ENCODE measurements at regions not wholly inside any gene's neighbourhood (a gene's known extent, or its start where the extent isn't known, plus 50 kb on each side); places are given as distances from the start of the nearest gene placed in this dataset.

DNA sequence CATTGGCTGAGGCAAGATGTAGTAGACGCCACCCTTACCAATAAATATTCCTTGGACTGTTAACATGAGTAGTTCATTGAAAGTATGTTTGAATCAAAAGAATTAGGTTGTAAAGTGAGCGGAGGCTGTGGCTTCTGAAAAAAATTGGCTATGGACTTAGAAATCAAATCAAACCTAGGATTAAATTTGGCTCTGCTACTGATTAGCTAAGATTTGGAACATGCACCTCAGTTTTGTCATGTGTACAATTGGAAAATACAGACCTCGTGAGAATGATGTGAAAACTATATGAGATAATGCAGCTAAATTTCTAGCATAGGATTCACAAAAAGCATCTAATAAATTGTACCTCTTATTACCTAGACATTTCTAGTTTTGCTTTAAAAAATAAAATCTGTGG, 85.3 kb upstream of the USP25 start:
- DNase-seq: no peak
- Histone ChIP-seq H2AFZ (ENCODE audit: insufficient read depth, low read depth, low read length, poor library complexity, severe bottlenecking) (no peak overlapping the region), H3K9me3 (replicated peaks in 1 of 2; ENCODE audit: control insufficient read depth in 1 of 2, insufficient read depth in 1 of 2, low read length in 2 of 2) (no peaks in the 10 kb centered on the region), H3K4me1 (ENCODE audit: control insufficient read depth in 1 of 2, insufficient read depth in 2 of 2, low read length in 2 of 2) (no peaks in the 10 kb centered on the region), H3K79me2 (ENCODE audit: insufficient read depth, low read length) (no peaks in the 10 kb centered on the region), H3K9ac (ENCODE audit: insufficient read depth, low read length, poor library complexity, severe bottlenecking) (no peak overlapping the region), H3K36me3 (replicated peaks in 1 of 2; ENCODE audit: control insufficient read depth in 1 of 2, insufficient read depth in 2 of 2, low read length in 2 of 2) (no peaks in the 10 kb centered on the region), H3K27me3 (ENCODE audit: control insufficient read depth in 2 of 2, insufficient read depth in 2 of 2, low read length in 2 of 2) (no peaks in the 10 kb centered on the region), H3K4me2 (replicated peaks; ENCODE audit: extremely low read depth, low read length, poor library complexity, severe bottlenecking) (no peak overlapping the region), H3K27ac (ENCODE audit: low read depth in 1 of 2, low read length in 2 of 2) (no peak overlapping the region), H3K4me3 (replicated peaks in 1 of 3; ENCODE audit: low read depth in 2 of 3, low read length in 3 of 3) (no peak overlapping the region), H4K20me1 (ENCODE audit: insufficient read depth, low read length) (no peaks in the 10 kb centered on the region)
- intact Hi-C loops (cut with micrococcal nuclease): no loop called here
- H3K27ac Mint-ChIP-seq: no peak overlapping the region
- peaks cover 0 to 4% (median 2%) of the 10 kb centered on the region in 7 donors for H3K9me3 Mint-ChIP-seq
- H3K4me1 Mint-ChIP-seq: no peaks in the 10 kb centered on the region
- no peaks in the 10 kb centered on the region for H3K36me3 Mint-ChIP-seq
- TF ChIP-seq CTCF (IDR thresholded peaks at IDR 0.05): no peak
- 100% methylated on average over 1 of the region's 3 CpGs for WGBS (ENCODE audit: insufficient coverage)
- H3K4me3 Mint-ChIP-seq: no peak overlapping the region
- H3K27me3 Mint-ChIP-seq (ENCODE audit: low read depth in 3 of 3): peaks cover 0 to 3% (median 0%) of the 10 kb centered on the region in 3 donors

DNA sequence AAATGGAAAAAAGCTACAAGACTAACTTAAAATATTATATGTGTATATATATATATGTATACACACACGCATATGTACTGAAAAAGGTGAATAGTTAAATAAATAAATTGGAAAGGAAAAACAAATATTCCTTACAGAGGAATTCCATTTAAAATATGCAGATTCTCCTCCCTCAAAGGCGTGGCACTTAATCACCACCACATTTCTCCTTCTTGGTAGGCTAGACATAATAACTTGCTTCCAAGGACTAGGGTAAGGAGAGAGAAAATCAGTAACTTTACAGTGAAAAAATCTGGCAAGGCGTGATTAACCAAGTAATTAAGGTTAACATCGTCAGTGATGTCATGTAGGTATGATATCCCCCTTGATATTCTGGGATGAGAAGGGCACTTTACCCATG, 84.0 kb upstream of the USP25 start:
- H3K27me3 ChIP-seq (ENCODE audit: control insufficient read depth in 2 of 2, insufficient read depth in 2 of 2, low read length in 2 of 2): no peaks in the 10 kb centered on the region
- Mint-ChIP-seq H3K36me3 (no peaks in the 10 kb centered on the region), H3K4me1 (no peaks in the 10 kb centered on the region), H3K4me3 (no peak overlapping the region), H3K27ac (no peak overlapping the region), H3K27me3 (ENCODE audit: low read depth in 3 of 3) (peaks cover 0 to 2% (median 0%) of the 10 kb centered on the region in 3 donors), H3K9me3 (peaks cover 0 to 2% (median 0%) of the 10 kb centered on the region in 7 donors)
- H3K4me1 ChIP-seq (ENCODE audit: control insufficient read depth in 1 of 2, insufficient read depth in 2 of 2, low read length in 2 of 2): no peaks in the 10 kb centered on the region
- H4K20me1 ChIP-seq (ENCODE audit: insufficient read depth, low read length): no peaks in the 10 kb centered on the region
- H3K9me3 ChIP-seq (replicated peaks in 1 of 2; ENCODE audit: control insufficient read depth in 1 of 2, insufficient read depth in 1 of 2, low read length in 2 of 2): no peaks in the 10 kb centered on the region
- no peak overlapping the region for H3K4me3 ChIP-seq (replicated peaks in 1 of 3; ENCODE audit: low read depth in 2 of 3, low read length in 3 of 3)
- H3K79me2 ChIP-seq (ENCODE audit: insufficient read depth, low read length): no peaks in the 10 kb centered on the region
- no peak overlapping the region for H2AFZ ChIP-seq (ENCODE audit: insufficient read depth, low read depth, low read length, poor library complexity, severe bottlenecking)
- H3K9ac ChIP-seq (ENCODE audit: insufficient read depth, low read length, poor library complexity, severe bottlenecking): no peak overlapping the region
- TF ChIP-seq CTCF (IDR thresholded peaks at IDR 0.05): no peak
- no CpG with 5 or more reads among the region's 4 CpGs for WGBS (ENCODE audit: insufficient coverage)
- no peak for DNase-seq
- intact Hi-C loops (cut with micrococcal nuclease): no loop called here
- no peak overlapping the region for H3K4me2 ChIP-seq (replicated peaks; ENCODE audit: extremely low read depth, low read length, poor library complexity, severe bottlenecking)
- no peaks in the 10 kb centered on the region for H3K36me3 ChIP-seq (replicated peaks in 1 of 2; ENCODE audit: control insufficient read depth in 1 of 2, insufficient read depth in 2 of 2, low read length in 2 of 2)
- no peak overlapping the region for H3K27ac ChIP-seq (ENCODE audit: low read depth in 1 of 2, low read length in 2 of 2)

All from CD14-positive monocyte (primary cell).